HG03135 (cell line): ENCODE measurements at regions not wholly inside any gene's neighbourhood (a gene's known extent, or its start where the extent isn't known, plus 50 kb on each side); places are given as distances from the start of the nearest gene placed in this dataset.
A peak's percentile ranks its signal among the peaks of the same experiment; 100 is the strongest.

Source experiments
- ATAC-seq: cut with Tn5 transposase; IDR thresholded peaks from one replicate; pipeline ENCODE4 v1.9.1; 2021; ENCODE audit warnings: mild to moderate bottlenecking, moderate library complexity; ENCODE audit not compliant: unreplicated experiment

DNA sequence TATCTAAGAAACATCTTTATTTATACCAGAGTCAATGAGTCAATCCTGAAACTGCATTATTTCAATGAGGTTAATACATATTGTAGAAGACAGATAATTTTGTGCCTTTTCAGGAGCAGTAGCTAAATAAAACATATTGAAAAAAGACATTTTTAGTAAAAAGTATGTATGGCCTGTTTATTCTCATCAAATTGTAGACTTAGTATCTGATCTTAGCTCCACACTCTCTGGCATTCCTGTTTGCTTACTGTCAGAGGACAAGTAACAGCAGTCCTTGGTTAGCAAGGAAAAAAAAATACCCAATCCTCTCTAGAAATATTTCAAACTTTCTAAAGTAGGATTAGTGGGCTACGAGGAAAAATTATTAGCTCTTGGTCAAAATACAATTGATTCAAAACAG is 50.5 kb upstream of the GUCY1A1 start:
- no peak for ATAC-seq

DNA sequence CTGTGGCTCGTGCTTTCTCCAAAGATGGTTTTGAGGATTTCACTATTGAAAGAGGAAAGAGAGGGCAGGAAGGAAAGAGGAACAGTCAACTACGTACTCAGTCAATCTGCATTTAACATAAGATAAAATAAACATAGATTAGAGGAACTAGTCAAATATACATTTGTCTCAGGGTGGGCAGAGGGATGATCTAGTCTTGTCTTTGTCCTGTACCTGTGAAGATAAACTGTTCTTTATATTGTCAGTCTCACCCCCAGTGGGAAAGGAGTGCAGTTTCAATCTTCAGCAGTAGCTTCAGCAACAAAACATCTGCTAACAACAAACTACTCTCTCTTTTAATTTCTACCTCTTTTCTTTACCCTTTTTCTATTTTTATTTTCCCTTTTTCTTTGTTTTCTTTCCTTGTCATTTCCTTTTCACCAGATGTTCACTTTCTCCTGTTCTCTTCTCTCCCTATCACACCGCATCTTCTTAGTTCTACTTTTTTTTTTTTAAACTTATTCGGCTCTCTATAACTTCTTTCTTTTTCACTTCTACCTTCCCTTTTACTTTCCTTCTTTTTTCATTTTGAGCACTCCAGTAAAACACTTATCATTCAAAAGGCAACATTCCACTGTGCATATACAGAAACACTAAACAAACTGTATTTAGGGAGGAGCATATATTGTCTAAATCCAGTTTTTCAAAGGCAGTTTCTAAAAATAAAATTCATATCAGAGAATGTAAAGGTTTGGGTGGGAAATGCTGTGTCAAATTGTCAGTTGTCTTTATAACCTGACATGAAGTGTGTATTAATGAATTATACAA is 51.4 kb upstream of the GUCY1A1 start:
- ATAC-seq: no peak

DNA sequence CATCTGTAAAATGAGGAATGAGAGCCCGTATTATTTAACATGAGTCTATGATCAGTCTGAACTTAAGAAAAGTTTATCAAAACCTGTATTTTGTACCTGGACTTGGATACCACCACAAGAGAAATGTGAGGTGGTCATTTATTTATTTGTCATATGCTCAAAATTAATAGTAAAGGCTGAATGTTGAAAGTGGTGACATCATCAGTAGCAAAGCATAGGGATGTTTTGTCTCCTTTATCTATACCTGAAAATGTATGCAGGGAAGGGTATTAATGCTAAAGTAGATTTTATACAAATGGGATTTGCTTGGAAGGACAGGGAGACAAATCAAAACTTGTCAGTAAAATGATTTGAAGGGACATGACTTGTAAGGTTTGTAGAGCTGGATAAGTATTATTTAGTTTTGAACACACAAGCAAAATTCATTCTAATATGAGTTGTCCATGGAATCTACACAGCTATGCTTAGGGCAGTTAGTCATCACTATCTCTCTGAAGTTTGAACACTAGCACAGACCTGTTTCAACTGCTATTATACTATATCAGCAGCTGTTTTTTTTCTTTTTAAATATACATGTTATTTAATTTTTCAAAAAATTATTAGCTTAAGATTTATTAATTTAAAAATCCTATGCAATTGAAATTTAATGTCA is 52.4 kb upstream of the GUCY1A1 start:
- ATAC-seq: no peak

DNA sequence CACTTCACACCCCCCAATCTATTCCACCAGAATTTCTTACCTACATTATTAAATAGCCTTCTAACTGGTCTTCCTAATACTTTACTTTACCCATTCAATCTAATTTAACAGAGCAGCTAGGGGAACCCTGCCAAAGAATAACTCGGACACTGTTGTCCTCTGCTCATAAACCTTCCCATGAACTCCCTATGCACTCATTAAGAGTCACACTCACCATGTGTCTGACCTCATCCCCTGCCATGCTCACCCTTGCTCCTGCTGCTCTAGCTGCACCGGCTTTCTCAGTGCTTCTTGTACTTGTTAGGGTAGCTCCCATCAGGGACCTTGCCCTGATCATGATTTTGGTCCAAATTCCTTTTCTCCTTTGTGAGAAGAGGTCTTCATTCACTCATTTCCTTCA is 54.6 kb upstream of the GUCY1A1 start:
- no peak for ATAC-seq

DNA sequence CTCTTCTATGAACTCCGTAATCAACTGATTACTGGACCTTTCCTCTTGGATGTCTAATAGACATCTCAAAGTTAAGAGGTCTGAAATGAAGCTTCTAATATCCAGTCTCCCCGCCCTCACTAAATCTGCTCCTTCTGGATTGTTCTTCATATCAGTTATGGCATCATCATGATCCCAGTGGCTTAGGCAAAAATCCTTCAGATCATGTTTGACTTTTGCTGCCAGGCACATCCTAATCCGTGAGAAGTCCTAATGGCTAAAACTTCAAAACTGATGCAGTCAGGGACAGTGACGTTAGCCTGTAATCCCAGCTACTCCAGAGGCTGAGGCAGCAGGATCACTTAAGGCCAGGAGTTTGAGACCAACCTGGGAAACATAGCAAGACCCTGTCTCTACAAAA is 55.1 kb upstream of the GUCY1A1 start:
- no peak for ATAC-seq

DNA sequence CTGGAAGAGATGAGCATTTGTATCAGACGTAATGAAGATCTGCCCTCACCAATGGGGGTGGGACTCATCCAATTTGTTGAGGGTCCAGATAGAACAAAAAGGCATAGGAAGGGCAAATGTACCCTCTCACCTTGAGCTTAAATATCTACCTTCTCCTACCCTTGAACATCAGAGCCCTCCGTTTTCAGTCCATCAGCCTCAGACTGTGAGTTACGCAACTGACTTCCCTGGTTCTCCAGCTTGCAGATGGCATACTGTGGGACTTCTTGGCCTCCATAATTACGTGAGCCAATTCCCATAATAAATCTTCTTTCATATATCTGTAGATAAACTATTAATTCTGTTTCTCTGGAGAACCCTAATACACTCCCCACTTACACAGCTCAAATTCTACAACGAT is 56.5 kb upstream of the GUCY1A1 start:
- ATAC-seq: no peak

DNA sequence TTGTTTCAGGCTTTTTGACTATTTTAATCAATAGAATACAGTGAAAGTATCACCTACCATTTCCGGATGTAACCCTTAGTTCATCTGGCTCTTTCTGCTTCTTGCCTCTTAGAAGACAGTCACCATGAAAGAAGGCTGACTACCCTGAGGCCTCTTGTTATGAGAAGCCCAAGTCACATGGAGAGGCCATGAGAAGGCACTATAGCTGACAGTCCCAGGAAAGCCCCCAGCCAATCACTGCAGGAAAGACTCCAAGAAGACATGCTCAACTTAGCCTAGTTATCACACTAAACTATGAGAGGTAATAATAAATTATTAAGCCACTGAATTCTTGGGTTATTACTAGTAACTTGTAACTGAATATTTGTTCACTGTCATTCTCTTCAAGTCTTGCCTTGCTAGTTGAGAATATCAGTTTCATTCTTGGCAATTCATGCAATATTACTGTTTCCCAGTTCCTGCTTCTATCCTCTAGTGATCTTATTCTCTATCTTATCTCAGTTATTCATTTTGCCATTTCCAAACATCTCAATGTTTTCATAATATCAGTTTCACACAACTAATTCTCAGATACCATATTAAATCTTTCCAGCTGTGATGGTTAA is 57.1 kb upstream of the GUCY1A1 start:
- peak; percentile 76 for ATAC-seq

DNA sequence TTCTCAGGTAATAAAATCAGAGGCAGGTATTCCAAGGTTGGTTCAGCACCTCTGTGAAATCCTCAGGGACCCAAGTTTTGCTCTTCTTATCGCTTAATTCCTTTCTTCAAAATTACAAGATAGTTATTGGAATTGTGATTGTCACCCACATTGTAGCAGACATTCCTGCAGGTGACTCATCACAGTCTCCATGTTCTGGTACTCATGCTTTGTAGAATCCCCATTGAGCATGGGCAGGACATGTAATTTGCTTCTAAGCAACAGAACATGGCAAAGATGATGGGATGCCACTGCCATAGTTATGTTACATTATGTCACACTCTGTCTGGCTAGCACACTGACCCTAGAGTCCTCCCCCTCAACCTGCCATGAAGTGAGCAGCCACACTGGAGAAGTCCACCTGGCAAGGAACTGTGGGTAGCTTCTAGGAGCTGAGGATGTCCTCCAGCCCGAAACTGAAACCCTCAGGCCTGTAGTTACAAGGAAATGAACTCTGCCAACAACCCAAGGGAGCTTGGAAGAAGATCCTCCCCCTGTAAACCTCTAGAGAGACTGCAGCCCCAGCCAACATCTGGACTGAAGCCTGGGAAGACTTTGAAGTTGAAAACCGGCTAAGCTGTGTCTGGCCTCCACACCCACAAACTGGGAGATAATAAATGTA is 58.3 kb upstream of the GUCY1A1 start:
- no peak for ATAC-seq

DNA sequence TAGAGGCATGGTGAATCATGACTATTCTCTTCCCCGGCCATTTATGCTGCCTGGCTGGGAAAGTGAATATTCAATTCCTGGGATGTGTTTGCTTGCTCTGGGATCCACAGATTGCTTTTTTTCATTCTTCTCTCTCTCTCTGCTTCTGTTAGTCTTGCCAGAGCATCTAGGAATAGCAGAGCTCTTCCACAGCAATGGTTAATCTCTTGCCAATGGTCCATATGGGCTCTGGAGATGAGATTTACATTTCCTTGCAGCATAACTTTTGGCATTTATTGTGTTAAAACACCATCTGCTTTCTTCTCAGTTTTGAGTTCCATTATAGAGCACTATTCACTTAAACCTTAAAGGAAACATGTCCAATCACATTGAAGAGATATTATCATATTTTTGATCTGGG is 59.2 kb upstream of the GUCY1A1 start:
- ATAC-seq: no peak

DNA sequence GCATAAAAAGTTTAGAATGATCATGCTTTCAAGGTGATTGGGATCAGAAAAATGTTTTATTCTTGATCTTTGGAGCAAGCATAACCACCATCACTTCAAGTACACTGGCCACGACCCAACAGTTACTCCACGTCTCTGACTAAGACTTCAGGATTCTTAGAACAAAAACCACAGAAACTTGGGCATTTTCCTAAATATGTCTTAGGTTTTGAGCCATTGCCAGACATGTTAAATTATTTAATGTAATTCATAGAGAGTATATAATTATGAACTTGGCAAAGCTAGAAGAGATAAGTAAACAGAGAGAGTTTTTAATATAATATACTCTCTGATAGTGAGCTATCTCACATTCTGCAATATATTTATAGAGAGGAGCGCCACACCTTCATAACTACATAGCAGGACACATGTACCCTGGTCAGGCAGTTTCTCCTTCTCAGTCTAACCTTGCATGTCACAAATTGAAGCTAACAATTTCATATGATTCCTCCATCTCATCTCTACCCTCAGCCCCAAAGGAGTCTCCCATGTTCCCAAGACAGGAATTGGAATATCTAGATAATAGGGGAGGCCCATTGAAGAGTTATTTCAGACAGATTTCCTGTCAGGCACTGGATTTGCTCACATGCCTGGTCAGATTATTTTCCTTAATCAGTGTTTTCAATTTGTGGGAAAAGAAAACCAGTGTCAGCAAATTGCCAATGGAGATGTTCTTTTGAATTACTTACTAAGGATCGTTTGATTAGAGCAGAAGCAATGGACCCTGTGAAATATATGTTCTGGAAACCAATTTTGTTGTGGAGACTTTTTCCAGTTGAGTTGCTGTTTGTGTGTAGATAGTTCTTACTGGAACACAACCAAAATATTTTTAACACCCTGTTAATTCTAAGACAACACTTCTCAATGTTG is 61.7 kb upstream of the GUCY1A1 start:
- ATAC-seq: no peak

DNA sequence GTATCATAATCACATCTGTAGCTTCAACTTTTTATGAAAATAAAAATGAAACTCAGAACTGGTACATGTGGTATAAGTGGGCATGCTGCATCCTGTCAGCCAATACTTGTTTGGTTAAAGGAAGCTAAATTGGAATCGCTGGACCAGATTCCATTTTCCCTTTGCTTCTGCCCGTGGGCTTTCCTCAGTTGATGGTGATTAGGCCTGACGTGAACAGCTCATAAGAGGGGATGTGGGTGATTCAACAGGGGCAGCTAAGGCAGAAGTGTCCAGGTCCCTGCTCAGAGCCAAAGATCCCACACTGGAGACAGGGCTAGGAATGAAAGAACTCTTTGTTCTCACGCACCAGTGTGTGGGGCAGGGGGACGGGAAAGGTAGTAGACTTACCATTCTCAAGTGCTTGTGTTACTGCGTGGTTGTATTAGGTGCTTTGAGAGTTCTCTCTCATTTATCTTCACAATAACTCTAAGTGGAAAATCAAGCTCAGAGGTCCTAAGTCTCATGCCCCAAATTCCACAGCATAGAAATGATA is 63.2 kb upstream of the GUCY1A1 start:
- ATAC-seq: no peak

DNA sequence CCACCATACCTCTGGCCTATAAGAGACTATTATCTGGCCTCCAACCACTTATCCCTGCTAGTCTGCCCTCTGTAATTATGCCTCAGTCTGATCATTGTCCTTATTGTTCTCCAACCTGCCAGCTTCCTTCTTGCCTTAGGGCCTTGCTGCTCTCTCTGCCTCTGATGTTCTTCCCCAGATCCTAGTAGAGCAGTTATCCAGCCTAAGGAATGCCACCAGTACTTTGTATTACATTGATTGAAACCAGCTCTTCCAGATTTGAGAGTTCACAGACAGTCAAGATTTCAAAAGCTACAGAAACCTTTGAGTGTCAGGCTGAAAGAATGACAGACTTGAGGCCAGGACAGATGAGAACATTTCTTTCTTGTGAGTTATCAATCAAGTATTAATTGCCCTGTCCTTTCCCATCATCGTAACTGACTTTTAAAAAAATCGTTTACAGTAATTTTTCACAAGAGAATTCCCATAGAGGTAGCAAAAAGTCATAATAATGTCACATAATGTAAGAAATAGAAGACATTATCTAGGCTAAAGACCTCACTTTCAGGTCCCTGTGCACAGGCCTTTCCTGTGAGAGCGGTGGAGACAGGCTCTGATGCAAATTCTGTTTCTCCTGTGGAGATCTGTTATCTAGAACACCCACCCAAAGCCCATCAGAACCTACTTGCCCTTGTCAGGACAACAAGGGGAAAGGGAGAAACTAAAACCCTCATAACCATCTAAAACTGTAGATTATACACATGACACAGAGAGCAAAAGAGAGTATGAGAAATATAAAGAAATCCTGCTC is 64.1 kb upstream of the GUCY1A1 start:
- no peak for ATAC-seq

DNA sequence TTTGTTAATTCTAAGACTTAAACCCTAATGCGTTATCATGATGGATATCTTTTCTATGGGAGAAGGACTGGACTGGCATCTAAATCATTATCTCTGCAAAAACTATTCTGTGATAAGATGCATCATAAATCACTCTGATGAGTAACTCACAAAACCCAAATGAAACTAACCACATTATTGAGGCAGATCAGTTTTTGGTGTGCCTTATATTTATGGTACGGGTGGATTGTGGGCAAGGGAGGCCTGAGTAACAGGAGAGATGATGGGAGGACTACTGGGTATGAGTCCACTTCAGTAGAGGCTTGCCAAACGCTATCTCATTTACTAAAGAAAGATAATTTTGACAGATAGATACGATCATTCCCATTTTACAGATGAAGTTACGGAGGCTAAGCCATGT is 66.4 kb upstream of the GUCY1A1 start:
- ATAC-seq: no peak

DNA sequence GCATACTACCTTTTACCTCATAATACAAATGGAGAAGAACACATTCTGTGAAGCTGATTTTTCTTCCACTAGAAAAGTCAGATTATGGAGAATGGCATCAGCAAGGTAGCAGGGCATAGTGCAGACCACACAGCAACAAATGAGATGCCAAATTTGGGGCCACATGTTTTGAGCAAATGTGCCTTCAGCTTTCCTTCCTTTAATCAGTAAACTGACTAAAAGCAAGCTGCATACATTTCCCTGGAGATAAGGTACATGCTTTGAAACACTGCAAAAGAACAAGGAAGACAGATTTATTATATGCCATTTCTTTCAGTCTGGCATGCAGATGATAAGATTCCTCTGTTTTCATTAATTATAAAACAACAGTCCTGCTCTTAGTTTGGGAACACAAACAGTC is 67.1 kb upstream of the GUCY1A1 start:
- no peak for ATAC-seq

DNA sequence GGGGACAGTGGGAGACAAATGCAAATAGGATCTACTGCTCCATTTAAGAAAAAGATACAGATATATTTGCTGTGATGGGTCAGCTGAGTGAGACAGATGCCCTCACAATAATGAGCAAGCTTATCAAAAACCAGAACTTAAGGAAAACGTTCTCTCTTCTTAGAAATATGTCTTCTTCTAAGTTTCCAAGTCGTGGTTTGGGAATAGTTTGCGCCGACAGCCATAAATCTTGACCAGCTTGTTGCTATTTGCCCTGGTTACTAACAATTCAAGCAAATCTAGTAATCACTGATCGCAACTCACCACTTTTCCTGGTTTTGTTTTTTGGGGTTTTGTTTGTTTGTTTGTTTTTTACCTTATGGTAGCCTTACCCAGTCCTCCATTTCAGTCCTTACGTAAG is 67.6 kb upstream of the GUCY1A1 start:
- no peak for ATAC-seq

DNA sequence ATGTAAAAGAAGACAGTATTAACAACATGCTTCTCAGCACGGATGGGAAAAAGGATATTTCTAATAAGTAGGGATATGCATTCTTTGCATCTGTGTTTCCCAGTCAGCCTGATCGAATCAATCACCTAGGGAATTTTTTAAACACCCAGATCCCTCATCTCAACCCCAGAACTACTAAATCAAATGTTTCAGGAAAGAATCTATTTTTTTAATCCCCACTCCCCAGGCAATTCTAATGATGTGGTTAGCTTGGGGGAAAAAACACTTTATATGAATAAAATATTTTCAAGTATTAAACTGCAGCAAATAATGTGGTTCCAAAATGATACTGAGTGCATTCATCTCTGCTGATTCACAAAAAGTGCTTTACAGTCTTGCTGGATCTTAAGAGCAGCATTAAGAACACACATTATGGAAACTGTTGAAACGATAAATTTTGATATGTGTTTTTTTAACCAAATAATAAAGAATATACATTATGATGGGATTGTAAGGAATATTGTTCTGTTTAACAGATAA is 68.7 kb upstream of the GUCY1A1 start:
- no peak for ATAC-seq

DNA sequence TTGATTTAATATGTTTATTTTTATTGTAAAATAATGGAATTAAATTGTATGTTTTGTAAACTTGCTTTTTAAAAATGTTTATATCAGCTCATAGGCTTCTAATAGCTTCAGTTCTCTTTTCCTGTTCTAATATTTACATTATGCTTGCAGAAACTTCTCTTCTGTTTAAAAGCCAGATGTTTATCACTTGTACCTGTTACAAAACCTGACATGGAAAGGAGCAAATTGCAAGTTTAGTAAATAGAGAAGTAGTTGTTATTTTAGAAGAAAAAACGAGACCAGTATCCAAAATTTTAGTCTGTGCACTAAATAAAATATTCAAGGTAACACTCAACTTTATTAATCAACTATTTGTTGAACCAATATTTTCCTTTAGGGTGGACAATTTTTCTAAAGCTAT is 69.4 kb upstream of the GUCY1A1 start:
- ATAC-seq: no peak

DNA sequence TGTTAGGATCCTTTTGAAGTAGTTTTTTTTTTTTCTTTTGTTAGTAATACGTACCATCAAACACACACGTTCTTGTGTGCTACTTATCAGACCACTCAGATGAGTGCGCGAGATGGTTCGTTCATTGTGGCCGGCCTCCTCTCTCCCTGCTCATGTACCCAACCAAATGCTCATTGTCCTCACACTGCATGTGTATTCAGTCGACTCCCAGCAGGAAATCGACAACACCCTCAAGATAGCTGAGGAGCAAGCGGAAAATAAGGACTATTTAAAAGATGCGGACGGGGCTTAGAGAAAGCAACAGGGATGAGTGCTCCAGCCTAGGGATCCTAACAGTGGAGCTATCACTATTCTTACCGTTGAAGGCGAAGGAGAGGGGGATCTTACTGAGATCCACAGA is 72.9 kb upstream of the GUCY1A1 start:
- ATAC-seq: no peak

DNA sequence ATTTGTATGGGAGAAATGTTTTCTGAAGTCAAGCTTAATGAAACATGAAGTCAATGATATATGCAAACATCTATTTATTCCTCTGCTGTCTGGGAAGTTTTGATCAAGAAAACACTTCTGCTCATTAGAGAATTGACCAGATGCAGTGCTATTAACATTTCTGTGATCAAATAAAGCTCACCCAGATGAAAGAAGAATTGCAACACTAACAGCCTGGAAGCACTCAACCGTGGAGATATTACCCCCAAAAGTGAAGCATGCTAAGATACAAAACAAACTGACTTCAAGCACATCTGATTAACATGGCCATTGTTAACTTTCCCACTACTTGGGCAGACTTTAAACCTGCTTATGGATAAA is 73.7 kb upstream of the GUCY1A1 start:
- no peak for ATAC-seq
